RKO (cell line): ENCODE measurements at regions not wholly inside any gene's neighbourhood (a gene's known extent, or its start where the extent isn't known, plus 50 kb on each side); places are given as distances from the start of the nearest gene placed in this dataset.
"Not testable (repeated sequence)": the region's sequence is repeated elsewhere in the genome, so short reads cannot be mapped to it uniquely, and the experiment has no call there.

Source experiments
- DNase-seq: peaks from one replicate; pipeline ENCODE4 v3.0.0-alpha.2; 2016; ENCODE audit warnings: low spot score

GRCh38 chr13:18993884-18994660, 187.6 kb downstream of the TUBA3C start:
- DNase-seq = no peak

GRCh38 chr13:18992791-18993190, 188.8 kb downstream of the TUBA3C start:
- DNase-seq = no peak

GRCh38 chr13:18991060-18991459, 190.6 kb downstream of the TUBA3C start:
- DNase-seq = no peak

- DNase-seq = no peak
Observed at GRCh38 chr13:18978447-18978846, 203.2 kb downstream of the TUBA3C start.

- no peak for DNase-seq
Observed at GRCh38 chr13:18977857-18978256, 203.8 kb downstream of the TUBA3C start.

- DNase-seq = no peak
Observed at GRCh38 chr13:18971576-18972219, 209.9 kb downstream of the TUBA3C start.

GRCh38 chr13:18965347-18965855, 216.2 kb downstream of the TUBA3C start:
- no peak for DNase-seq

- DNase-seq = no peak
Observed at GRCh38 chr13:18964942-18965341, 216.7 kb downstream of the TUBA3C start.

- not testable (repeated sequence) for DNase-seq
Observed at GRCh38 chr13:18963684-18964083, 217.9 kb downstream of the TUBA3C start.

GRCh38 chr13:18962168-18962734, 219.4 kb downstream of the TUBA3C start:
- no peak for DNase-seq

- no peak for DNase-seq
Observed at GRCh38 chr13:18961383-18962117, 220.1 kb downstream of the TUBA3C start.

- DNase-seq = no peak
Observed at GRCh38 chr13:18960637-18961227, 220.9 kb downstream of the TUBA3C start.

GRCh38 chr13:18959996-18960395, 221.6 kb downstream of the TUBA3C start:
- DNase-seq = no peak

- DNase-seq = no peak
Observed at GRCh38 chr13:18959229-18959628, 222.4 kb downstream of the TUBA3C start.

- no peak for DNase-seq
Observed at GRCh38 chr13:18956473-18957078, 225.0 kb downstream of the TUBA3C start.

GRCh38 chr13:18954254-18954653, 227.4 kb downstream of the TUBA3C start:
- no peak for DNase-seq

- no peak for DNase-seq
Observed at GRCh38 chr13:18953139-18953930, 228.3 kb downstream of the TUBA3C start.

GRCh38 chr13:18952225-18953016, 229.2 kb downstream of the TUBA3C start:
- DNase-seq = no peak

- DNase-seq = no peak
Observed at GRCh38 chr13:18951412-18951811, 230.2 kb downstream of the TUBA3C start.

GRCh38 chr13:18949970-18950369, 231.7 kb downstream of the TUBA3C start:
- no peak for DNase-seq
